HAP-1 (cell line): ENCODE measurements at regions not wholly inside any gene's neighbourhood (a gene's known extent, or its start where the extent isn't known, plus 50 kb on each side); places are given as distances from the start of the nearest gene placed in this dataset.
"Not testable (repeated sequence)": the region's sequence is repeated elsewhere in the genome, so short reads cannot be mapped to it uniquely, and the experiment has no call there.

Experiments
- DNase-seq, 2 experiments: peaks; one replicate each; pipeline ENCODE4 v3.0.0-alpha.2; 2016 to 2020; ENCODE audit warnings: low spot score in 2 of 2
- H3K27me3 ChIP-seq: fragments of 250-450 bp; sonication (Bioruptor Pico); 2 replicates; pipeline ENCODE4 v1.5.1; 2020; ENCODE audit warnings: low read depth, mild to moderate bottlenecking, moderate library complexity
- H3K36me3 ChIP-seq: fragments of 250-450 bp; sonication (Bioruptor Pico); replicated peaks from 2 replicates; pipeline ENCODE4 v1.5.1; 2020; ENCODE audit warnings: mild to moderate bottlenecking
- H3K4me1 ChIP-seq: fragments of 250-450 bp; sonication (Bioruptor Pico); 2 replicates; pipeline ENCODE4 v1.5.1; 2020; ENCODE audit warnings: mild to moderate bottlenecking
- H3K4me3 ChIP-seq: fragments of 250-450 bp; sonication (Bioruptor Pico); 2 replicates; pipeline ENCODE4 v1.5.1; 2020; ENCODE audit warnings: mild to moderate bottlenecking, moderate library complexity
- H3K9me3 ChIP-seq: fragments of 250-450 bp; sonication (Bioruptor Pico); 2 replicates; pipeline ENCODE4 v1.5.1; 2020; ENCODE audit warnings: mild to moderate bottlenecking, moderate library complexity
- in situ Hi-C: fragments of 300-500 bp; cut with MboI; formaldehyde crosslinking; loops from 3 replicates; pipeline ENCODE4 v1.14.3; 2020; ENCODE audit warnings: low sequenced_read_pairs, inconsistent platforms, mixed read lengths

DNA sequence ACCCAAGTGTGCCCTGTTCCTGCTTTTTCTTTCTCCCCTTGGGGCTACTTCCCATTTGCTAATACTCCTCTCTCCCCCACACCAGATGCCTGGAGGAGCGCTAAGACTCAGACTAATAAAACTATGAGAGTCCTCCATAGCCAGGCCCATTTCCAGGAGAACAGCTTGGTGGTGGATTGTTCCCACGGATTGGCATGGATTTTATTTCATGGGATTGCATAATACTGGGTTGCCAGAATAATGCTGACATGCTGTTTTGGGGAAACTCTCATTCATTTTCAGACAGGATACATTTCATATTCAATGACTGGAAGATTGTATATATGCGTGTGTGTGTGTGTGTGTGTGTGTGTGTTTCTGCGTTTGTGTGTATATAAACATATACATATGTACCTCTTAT lies 447.5 kb upstream of the PITX2 start:
- Histone ChIP-seq H3K36me3 (no peaks in the 10 kb centered on the region), H3K27me3 (peaks cover 4% of the 10 kb centered on the region; the same call in 1 of the 2 replicates), H3K9me3 (no peaks in the 10 kb centered on the region), H3K4me1 (no peaks in the 10 kb centered on the region), H3K4me3 (no peak overlapping the region)
- DNase-seq: no peak
- in situ Hi-C loops: no loop called here

GRCh38 chr4:111074523-111075114 lies 451.7 kb upstream of the PITX2 start:
- no peak overlapping the region for H3K4me3 ChIP-seq
- DNase-seq: no peak
- in situ Hi-C loops: no loop called here
- no peaks in the 10 kb centered on the region for H3K9me3 ChIP-seq
- H3K36me3 ChIP-seq: no peaks in the 10 kb centered on the region
- H3K4me1 ChIP-seq: no peaks in the 10 kb centered on the region
- H3K27me3 ChIP-seq: no peaks in the 10 kb centered on the region

DNA sequence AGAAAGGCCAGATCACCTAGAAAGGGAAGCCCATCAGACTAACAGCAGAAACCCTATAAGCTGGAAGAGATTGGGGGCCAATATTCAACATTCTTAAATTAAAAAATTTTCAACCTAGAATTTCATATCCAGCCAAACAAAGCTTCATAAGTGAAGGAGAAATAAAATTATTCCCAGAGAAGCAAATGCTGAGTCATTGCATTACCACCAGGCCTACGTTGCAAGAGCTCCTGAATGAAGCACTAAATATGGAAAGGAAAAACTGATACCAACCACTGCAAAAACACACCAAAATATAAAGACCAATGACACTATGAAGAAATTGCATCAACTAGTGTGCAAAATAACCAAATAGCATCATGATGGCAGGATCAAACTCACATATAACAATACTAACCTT lies 453.4 kb upstream of the PITX2 start:
- H3K27me3 ChIP-seq, H3K9me3 ChIP-seq, H3K36me3 ChIP-seq, in situ Hi-C loops, H3K4me1 ChIP-seq, DNase-seq, H3K4me3 ChIP-seq: not testable (repeated sequence)

DNA sequence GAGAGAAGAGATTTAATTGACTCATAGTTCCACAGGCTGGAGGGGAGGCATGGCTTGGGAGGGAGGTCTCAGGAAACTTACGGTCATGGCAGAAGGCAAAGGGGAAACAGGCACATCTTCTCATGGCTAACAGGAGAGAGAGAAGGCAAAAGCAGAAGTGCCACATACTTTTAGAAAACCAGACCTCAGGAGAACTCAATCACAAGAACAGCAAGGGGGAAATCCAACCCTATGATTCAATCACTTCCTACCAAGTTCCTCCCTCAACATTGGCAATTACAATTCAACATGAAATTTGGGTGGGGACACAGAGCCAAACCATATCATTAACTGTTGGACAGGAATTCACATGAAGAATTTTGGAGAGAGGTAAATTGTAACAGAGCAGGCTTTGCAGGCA lies 485.3 kb upstream of the PITX2 start:
- DNase-seq: no peak
- no peak overlapping the region for H3K4me3 ChIP-seq
- H3K9me3 ChIP-seq: no peaks in the 10 kb centered on the region
- H3K27me3 ChIP-seq: no peaks in the 10 kb centered on the region
- H3K36me3 ChIP-seq: no peaks in the 10 kb centered on the region
- in situ Hi-C loops: no loop called here
- no peaks in the 10 kb centered on the region for H3K4me1 ChIP-seq

GRCh38 chr4:111113591-111113990 lies 490.7 kb upstream of the PITX2 start:
- Histone ChIP-seq H3K4me1 (no peaks in the 10 kb centered on the region), H3K27me3 (no peaks in the 10 kb centered on the region; the same call in 1 of the 2 replicates), H3K4me3 (no peak overlapping the region), H3K9me3 (no peaks in the 10 kb centered on the region), H3K36me3 (no peaks in the 10 kb centered on the region)
- no peak for DNase-seq
- in situ Hi-C loops: no loop called here

DNA sequence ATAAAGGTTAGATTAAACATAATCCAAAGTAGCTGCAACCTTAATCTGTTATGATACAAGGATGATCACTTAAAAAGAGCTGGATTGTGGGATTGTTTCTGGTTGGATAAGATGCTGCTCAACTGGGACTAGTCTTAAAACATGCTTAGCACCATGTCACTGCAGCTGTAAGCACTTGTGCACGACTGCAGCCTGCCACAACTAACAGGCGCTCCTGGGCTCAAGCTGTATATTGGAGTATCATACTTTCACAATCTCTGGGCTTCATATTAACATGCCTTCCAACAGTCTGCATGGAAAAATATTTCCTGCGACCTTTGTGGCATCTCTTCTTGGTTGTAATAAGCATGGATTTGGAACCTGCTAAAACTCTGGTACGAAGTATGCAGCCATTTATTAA lies 493.0 kb upstream of the PITX2 start:
- in situ Hi-C loops: no loop called here
- no peaks in the 10 kb centered on the region for H3K36me3 ChIP-seq
- no peaks in the 10 kb centered on the region; the same call in 1 of the 2 replicates for H3K27me3 ChIP-seq
- DNase-seq: no peak
- H3K9me3 ChIP-seq: no peaks in the 10 kb centered on the region
- no peak overlapping the region for H3K4me3 ChIP-seq
- no peaks in the 10 kb centered on the region for H3K4me1 ChIP-seq

DNA sequence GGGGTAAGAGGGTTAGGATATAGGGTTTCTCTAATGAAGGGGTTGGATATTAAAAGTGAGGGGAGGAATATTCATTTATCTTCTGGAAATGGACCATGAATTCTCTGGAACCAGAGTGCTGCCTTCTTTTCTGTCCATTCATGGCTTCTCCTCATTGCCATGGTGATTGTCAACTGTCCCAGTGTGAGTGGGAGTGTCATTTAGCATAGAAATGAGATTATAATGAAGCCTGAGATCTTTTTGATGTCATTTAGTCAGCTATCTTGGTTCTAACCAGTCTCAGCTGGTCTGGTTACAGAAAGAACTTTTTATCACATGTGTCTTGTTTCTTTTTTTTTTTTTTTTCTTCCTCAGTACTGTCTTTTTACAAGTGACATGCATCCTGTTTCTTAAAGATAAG lies 497.3 kb upstream of the PITX2 start:
- in situ Hi-C loops: no loop called here
- Histone ChIP-seq H3K36me3 (no peaks in the 10 kb centered on the region), H3K4me1 (no peaks in the 10 kb centered on the region), H3K9me3 (no peaks in the 10 kb centered on the region), H3K4me3 (no peak overlapping the region), H3K27me3 (no peaks in the 10 kb centered on the region; the same call in 1 of the 2 replicates)
- no peak for DNase-seq

- DNase-seq: no peak
- Histone ChIP-seq H3K36me3 (no peaks in the 10 kb centered on the region), H3K9me3 (no peaks in the 10 kb centered on the region), H3K4me3 (no peak overlapping the region), H3K27me3 (no peaks in the 10 kb centered on the region), H3K4me1 (no peaks in the 10 kb centered on the region)
- in situ Hi-C loops: no loop called here
Measured at GRCh38 chr4:111126340-111126739, 503.5 kb upstream of the PITX2 start.

DNA sequence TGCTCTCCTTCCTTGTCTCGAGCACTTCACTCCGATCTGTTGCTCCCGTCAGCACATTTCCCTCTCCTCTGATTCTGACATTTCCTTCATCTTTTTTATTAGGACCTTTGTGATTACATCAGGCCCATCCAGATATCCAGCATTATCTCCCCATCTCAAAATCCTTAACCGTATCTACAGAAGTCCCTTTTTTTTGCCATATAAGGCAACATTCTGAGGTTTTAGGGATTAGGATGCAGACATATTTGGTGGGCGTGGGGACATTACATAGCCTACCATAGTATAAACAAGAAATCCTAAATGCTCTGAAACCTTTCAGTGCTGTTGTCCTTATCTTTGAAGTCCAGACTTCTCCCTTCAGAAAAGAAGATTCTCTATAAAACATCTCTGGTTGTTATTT lies 505.0 kb upstream of the PITX2 start:
- DNase-seq: no peak
- H3K9me3 ChIP-seq: no peaks in the 10 kb centered on the region
- H3K4me3 ChIP-seq: no peak overlapping the region
- in situ Hi-C loops: no loop called here
- H3K27me3 ChIP-seq: no peaks in the 10 kb centered on the region
- no peaks in the 10 kb centered on the region for H3K36me3 ChIP-seq
- no peaks in the 10 kb centered on the region for H3K4me1 ChIP-seq

GRCh38 chr4:111128327-111128726 lies 505.4 kb upstream of the PITX2 start:
- H3K4me3 ChIP-seq: no peak overlapping the region
- no peaks in the 10 kb centered on the region for H3K27me3 ChIP-seq
- H3K9me3 ChIP-seq: no peaks in the 10 kb centered on the region
- in situ Hi-C loops: no loop called here
- H3K4me1 ChIP-seq: no peaks in the 10 kb centered on the region
- no peaks in the 10 kb centered on the region for H3K36me3 ChIP-seq
- DNase-seq: no peak

- no peak for DNase-seq
- H3K9me3 ChIP-seq: no peaks in the 10 kb centered on the region
- in situ Hi-C loops: no loop called here
- H3K4me3 ChIP-seq: no peak overlapping the region
- H3K27me3 ChIP-seq: no peaks in the 10 kb centered on the region
- no peaks in the 10 kb centered on the region for H3K36me3 ChIP-seq
- no peaks in the 10 kb centered on the region for H3K4me1 ChIP-seq
Measured at GRCh38 chr4:111136438-111136837, 513.6 kb upstream of the PITX2 start.

DNA sequence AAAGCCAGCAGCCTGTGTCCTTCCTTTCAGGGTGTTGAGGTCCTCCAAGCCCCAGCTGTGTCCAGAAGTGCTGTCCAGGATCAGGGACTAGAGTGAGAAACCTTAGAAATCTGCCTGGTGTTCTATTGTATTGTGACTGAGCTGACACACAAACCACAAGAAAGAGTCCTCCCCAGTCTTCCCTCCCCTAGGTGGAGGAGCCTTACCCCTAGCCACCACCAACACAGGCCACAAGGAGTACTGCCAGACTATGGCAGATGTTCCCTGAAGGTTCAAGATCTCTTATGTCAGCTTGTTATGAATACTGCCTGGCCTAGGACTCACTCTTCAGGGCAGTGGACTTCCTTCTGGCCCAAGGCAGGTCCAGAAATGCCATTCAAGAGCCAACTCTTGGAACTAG lies 514.1 kb upstream of the PITX2 start:
- DNase-seq: no peak
- Histone ChIP-seq H3K4me1 (no peaks in the 10 kb centered on the region), H3K9me3 (no peaks in the 10 kb centered on the region), H3K27me3 (no peaks in the 10 kb centered on the region), H3K36me3 (no peaks in the 10 kb centered on the region), H3K4me3 (no peak overlapping the region)
- in situ Hi-C loops: no loop called here

DNA sequence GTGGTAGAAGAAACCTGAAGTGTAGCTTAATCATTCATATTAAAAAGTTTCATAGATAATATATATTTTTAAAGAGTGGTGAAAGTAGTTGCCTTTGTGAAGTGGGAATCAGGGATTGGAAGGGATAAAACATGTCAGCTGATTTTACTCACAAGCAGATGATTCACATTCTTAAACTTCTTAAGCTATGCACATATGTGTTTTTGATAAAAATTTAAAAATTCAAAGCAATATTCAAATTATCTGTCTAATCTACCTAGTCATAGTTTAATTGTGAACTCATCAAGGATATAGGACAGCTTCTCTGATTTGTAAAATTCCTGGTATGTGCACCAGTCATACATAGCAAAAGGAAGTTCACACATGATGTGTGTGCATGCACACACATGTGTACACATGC lies 520.6 kb upstream of the PITX2 start:
- H3K27me3 ChIP-seq: no peaks in the 10 kb centered on the region
- no peaks in the 10 kb centered on the region for H3K36me3 ChIP-seq
- no peak overlapping the region for H3K4me3 ChIP-seq
- H3K4me1 ChIP-seq: no peaks in the 10 kb centered on the region
- DNase-seq: no peak
- H3K9me3 ChIP-seq: no peaks in the 10 kb centered on the region
- in situ Hi-C loops: no loop called here

- no peaks in the 10 kb centered on the region for H3K4me1 ChIP-seq
- H3K4me3 ChIP-seq: no peak overlapping the region
- DNase-seq: no peak
- H3K9me3 ChIP-seq: no peaks in the 10 kb centered on the region
- H3K27me3 ChIP-seq: no peaks in the 10 kb centered on the region
- no peaks in the 10 kb centered on the region for H3K36me3 ChIP-seq
- in situ Hi-C loops: no loop called here
Measured at GRCh38 chr4:111154934-111155333, 532.1 kb upstream of the PITX2 start.

- H3K36me3 ChIP-seq, H3K27me3 ChIP-seq, H3K9me3 ChIP-seq, H3K4me3 ChIP-seq, in situ Hi-C loops, H3K4me1 ChIP-seq: not testable (repeated sequence)
- DNase-seq: peak in 1 of 2 experiments; percentile 72
Measured at GRCh38 chr4:111164556-111164955, 541.7 kb upstream of the PITX2 start.
